Body of pancreas (tissue), 4 donors: ENCODE measurements at regions not wholly inside any gene's neighbourhood (a gene's known extent, or its start where the extent isn't known, plus 50 kb on each side); places are given as distances from the start of the nearest gene placed in this dataset.

ENCODE experiments used
- ATAC-seq: fragments of 150-250 bp; one replicate; pipeline ENCODE4 v1.9.1; 2016
- DNase-seq, 4 donors: peaks; one replicate each; pipeline ENCODE4 v3.0.0-alpha.2; 2019
- H3K27ac ChIP-seq, 4 donors: fragments of 200-600 bp; sonication (generic); 1 replicate in 3 of 4; 2 replicates in 1 of 4; pipeline versions ENCODE4 v1.5.1 to v1.6.1; 2016 to 2019; ENCODE audit warnings: mild to moderate bottlenecking in 1 of 4, mixed read lengths in 1 of 4, moderate library complexity in 1 of 4
- H3K27me3 ChIP-seq, 2 donors: fragments of 200-600 bp; sonication (generic); one replicate each; pipeline ENCODE4 v1.6.0; 2016; ENCODE audit warnings: mild to moderate bottlenecking in 1 of 2
- H3K36me3 ChIP-seq, 2 donors: fragments of 200-600 bp; sonication (generic); replicated peaks in 1 of 2; 2 replicates each; pipeline ENCODE4 v1.5.1; 2016; ENCODE audit warnings: low read depth in 2 of 2; ENCODE audit not compliant: insufficient read depth in 1 of 2
- H3K4me1 ChIP-seq: fragments of 200-600 bp; sonication (generic); one replicate; pipeline ENCODE4 v1.6.0; 2016
- H3K4me3 ChIP-seq, 2 donors: fragments of 200-600 bp; sonication (generic); 1 replicate in 1 of 2; 2 replicates in 1 of 2; pipeline ENCODE4 v1.5.1; 2016 to 2019
- H3K9me3 ChIP-seq, 3 donors: fragments of 200-600 bp; sonication (generic); 1 replicate in 2 of 3; 2 replicates in 1 of 3; pipeline ENCODE4 v1.5.1; 2016
- POLR2A ChIP-seq, 3 donors: fragments of 450-650 bp; IDR thresholded peaks; one replicate each; pipeline ENCODE4 v1.6.1; 2016; ENCODE audit warnings: antibody characterized with exemption in 3 of 3, mild to moderate bottlenecking in 2 of 3
- WGBS, 2 donors: methylation state at CpG; one replicate each; pipeline ENCODE4 v1.1.5; 2017; 5-methylcytosine and 5-hydroxymethylcytosine counted together
- intact Hi-C: fragments of 100-400 bp; cut with DNase I; formaldehyde crosslinking; loops from one replicate; pipeline ENCODE4 v1.15.1; 2023
- TF ChIP-seq, protein P1 (sequence below), 7 experiments: fragments of 450-650 bp in 4 of 7; fragments of 200-600 bp in 3 of 7; sonication (generic) in 3 of 7; IDR thresholded peaks; one replicate each; pipeline ENCODE4 v1.5.1; 2016 to 2019; ENCODE audit warnings: antibody characterized with exemption in 7 of 7

DNA sequence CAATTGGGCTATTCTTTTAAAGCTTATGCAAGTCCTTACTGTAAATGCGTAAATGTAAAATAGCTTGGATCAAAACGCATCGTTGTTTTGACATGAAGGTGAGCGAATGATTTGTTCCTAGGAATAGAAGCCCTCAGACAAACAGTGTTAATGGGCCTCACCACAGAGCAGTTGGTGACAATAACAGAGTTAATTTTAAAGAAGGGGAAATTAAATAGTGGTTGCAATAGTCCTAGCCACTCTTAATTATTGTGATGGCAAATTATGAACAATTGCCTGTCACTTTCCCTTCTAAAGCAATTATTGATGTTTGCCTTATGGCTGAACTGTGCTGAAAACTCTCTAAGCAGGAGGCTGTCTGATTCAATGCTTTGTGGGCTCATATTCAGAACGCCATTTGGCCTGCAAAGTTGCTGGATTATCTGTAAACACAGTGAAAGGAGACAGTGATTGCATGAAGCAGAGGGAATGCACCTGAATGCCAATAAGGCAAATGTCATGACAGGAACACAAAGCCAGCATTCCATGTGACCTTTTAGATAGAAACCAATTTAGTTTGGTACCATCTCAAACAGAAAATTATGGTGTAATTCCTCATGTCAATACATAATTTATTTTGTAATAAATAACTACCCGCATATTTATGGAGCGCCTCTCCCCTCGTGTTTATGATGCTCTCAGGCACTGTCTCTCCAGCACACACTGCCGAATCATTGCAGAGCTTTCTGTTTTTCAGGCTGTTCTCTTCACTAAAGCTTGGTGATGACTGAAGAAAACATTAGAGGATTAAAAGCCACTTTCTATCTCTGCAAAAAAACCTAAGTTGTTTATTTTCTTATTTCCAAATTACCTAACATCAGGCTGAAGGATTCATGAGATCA is 387.5 kb downstream of the HACE1 start:
- intact Hi-C loops: no loop called here
- Histone ChIP-seq H3K4me1 (no peaks in the 10 kb centered on the region), H3K4me3 (no peak overlapping the region), H3K27me3 (no peaks in the 10 kb centered on the region), H3K36me3 (no peaks in the 10 kb centered on the region), H3K27ac (no peak overlapping the region), H3K9me3 (no peaks in the 10 kb centered on the region)
- DNase-seq (no peak), ATAC-seq (no peak)
- TF ChIP-seq, protein P1, sequence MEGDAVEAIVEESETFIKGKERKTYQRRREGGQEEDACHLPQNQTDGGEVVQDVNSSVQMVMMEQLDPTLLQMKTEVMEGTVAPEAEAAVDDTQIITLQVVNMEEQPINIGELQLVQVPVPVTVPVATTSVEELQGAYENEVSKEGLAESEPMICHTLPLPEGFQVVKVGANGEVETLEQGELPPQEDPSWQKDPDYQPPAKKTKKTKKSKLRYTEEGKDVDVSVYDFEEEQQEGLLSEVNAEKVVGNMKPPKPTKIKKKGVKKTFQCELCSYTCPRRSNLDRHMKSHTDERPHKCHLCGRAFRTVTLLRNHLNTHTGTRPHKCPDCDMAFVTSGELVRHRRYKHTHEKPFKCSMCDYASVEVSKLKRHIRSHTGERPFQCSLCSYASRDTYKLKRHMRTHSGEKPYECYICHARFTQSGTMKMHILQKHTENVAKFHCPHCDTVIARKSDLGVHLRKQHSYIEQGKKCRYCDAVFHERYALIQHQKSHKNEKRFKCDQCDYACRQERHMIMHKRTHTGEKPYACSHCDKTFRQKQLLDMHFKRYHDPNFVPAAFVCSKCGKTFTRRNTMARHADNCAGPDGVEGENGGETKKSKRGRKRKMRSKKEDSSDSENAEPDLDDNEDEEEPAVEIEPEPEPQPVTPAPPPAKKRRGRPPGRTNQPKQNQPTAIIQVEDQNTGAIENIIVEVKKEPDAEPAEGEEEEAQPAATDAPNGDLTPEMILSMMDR (IDR thresholded peaks at IDR 0.05): no peak
- no peak for TF ChIP-seq POLR2A (IDR thresholded peaks at IDR 0.05)
- 52 to 60% methylated on average over 9 of the region's 9 CpGs for WGBS, 2 donors

DNA sequence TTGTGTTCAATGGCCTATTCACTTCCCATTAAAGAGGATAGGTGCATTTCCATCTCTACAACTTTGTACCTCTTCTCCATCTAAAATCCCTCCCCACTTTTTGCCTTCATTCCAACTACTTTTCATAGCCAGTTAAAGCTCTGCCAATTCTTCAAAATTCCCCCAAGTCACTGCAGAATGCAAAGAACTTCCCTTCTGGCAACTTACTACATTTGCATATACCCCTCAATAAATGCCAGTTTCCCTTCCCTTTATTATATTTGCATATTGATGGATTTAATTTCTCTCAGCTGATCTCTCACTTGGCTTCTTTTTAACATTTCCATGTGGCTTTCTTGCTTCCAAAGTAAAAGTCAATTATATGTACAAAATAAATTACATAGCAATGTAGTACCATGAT is 393.4 kb downstream of the HACE1 start:
- H3K9me3 ChIP-seq: no peaks in the 10 kb centered on the region
- ATAC-seq (no peak), DNase-seq (no peak)
- no peak overlapping the region for H3K4me3 ChIP-seq
- no peaks in the 10 kb centered on the region for H3K4me1 ChIP-seq
- intact Hi-C loops: no loop called here
- H3K27me3 ChIP-seq: no peaks in the 10 kb centered on the region
- H3K36me3 ChIP-seq: no peaks in the 10 kb centered on the region
- H3K27ac ChIP-seq: no peak overlapping the region
- no peak for TF ChIP-seq POLR2A (IDR thresholded peaks at IDR 0.05)
- TF ChIP-seq, protein P1 (IDR thresholded peaks at IDR 0.05): no peak

DNA sequence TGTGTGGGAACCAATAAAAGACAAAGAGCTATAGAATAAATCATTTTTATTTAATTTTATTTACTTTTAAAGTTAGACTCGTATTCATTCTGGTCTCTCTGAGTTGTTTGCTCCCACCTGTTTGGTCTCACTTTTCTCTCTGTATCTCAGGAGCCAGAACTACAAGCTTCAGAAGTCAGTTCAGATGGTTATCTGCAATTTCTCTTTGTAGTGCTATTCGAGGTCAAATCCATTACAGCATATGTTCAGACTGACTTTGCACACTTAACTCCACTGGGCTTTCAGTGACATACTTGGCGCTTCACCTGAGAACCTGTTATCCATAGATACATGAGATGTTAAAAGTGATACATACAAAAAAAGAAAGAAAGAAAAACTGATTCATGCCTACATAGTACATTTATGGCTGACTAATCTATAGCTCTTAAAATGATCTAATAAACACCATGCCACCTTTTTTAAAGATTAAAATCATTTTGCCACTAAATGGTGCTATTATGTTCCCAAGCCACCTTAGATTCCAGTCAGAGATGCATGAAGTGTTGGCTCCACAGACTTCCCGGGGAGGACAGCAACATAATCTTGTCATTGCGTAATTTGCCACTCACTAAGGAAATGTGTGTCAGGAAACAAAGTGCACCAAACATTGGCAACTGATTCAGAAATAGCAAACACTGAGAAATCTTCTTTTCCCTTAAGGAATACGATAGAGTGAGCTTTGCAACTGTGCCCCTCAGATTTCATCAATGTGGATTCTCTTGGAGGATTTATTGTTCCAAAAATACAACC is 396.7 kb downstream of the HACE1 start:
- no peak for ATAC-seq
- Histone ChIP-seq H3K4me3 (no peak overlapping the region), H3K27me3 (no peaks in the 10 kb centered on the region), H3K9me3 (no peaks in the 10 kb centered on the region), H3K27ac (no peak overlapping the region), H3K36me3 (no peaks in the 10 kb centered on the region), H3K4me1 (no peaks in the 10 kb centered on the region)
- WGBS, 2 donors: 30 to 33% methylated on average over 6 of the region's 6 CpGs
- no peak for DNase-seq
- intact Hi-C loops: no loop called here
- TF ChIP-seq, protein P1 (IDR thresholded peaks at IDR 0.05): no peak
- no peak for TF ChIP-seq POLR2A (IDR thresholded peaks at IDR 0.05)

DNA sequence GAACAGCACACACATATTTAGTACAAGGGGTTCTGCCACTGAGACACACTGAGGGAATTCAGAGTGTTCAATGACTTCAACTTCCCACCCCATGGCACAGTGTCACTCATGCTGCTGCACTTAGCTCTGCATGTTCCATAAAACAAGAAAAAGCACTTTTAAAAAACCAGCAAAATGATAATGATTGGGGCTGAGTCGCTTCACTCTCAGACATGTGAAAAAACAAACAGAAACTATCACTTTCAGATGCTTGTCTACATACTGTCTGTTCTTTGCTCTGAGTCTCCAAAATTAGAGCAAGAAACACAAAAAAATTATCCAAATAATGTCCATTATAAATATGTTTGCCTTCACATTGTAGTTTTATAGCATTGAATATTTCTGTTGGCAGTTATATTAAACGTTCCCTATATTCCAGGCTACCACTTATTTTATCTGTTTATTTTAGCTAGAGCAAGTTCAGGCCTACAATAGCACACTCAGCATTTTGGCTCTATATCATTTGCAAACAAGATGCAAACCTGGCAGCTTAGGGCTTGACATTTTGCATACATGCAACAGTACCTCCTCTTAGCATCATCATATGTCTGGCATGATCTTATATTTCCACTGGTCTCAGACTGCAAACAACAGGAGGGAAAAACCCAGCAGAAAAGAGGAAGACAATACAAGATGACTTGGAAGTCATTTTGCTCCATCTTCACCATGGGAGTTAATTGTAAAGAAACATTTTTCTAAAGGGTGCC is 398.8 kb downstream of the HACE1 start:
- DNase-seq: no peak
- Histone ChIP-seq H3K4me1 (no peaks in the 10 kb centered on the region), H3K27me3 (no peaks in the 10 kb centered on the region), H3K9me3 (no peaks in the 10 kb centered on the region), H3K27ac (no peak overlapping the region), H3K36me3 (no peaks in the 10 kb centered on the region), H3K4me3 (no peak overlapping the region)
- intact Hi-C loops: no loop called here
- no peak for TF ChIP-seq POLR2A (IDR thresholded peaks at IDR 0.05)
- TF ChIP-seq, protein P1 (IDR thresholded peaks at IDR 0.05): no peak
- ATAC-seq: no peak
- WGBS, 2 donors: 41 to 44% methylated on average over 2 of the region's 2 CpGs
